C4-2B (cell line): ENCODE measurements at regions not wholly inside any gene's neighbourhood (a gene's known extent, or its start where the extent isn't known, plus 50 kb on each side); places are given as distances from the start of the nearest gene placed in this dataset.

Source experiments
- H3K27ac ChIP-seq: fragments of 450-650 bp; 2 replicates; pipeline ENCODE4 v1.5.1; 2017
- ZFX ChIP-seq: fragments of 450-650 bp; IDR thresholded peaks from 2 replicates; pipeline ENCODE4 v1.6.1; 2017
- TF ChIP-seq, protein P1 (sequence below): fragments of 450-650 bp; conservative IDR thresholded peaks from 2 replicates; pipeline ENCODE4 v1.5.1; 2017; ENCODE audit warnings: mild to moderate bottlenecking

- TF ChIP-seq, protein P1, sequence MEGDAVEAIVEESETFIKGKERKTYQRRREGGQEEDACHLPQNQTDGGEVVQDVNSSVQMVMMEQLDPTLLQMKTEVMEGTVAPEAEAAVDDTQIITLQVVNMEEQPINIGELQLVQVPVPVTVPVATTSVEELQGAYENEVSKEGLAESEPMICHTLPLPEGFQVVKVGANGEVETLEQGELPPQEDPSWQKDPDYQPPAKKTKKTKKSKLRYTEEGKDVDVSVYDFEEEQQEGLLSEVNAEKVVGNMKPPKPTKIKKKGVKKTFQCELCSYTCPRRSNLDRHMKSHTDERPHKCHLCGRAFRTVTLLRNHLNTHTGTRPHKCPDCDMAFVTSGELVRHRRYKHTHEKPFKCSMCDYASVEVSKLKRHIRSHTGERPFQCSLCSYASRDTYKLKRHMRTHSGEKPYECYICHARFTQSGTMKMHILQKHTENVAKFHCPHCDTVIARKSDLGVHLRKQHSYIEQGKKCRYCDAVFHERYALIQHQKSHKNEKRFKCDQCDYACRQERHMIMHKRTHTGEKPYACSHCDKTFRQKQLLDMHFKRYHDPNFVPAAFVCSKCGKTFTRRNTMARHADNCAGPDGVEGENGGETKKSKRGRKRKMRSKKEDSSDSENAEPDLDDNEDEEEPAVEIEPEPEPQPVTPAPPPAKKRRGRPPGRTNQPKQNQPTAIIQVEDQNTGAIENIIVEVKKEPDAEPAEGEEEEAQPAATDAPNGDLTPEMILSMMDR: no peak
- no peak for TF ChIP-seq ZFX
Observed at GRCh38 chr3:171548917-171549316, 88.7 kb upstream of the TNIK start.

DNA sequence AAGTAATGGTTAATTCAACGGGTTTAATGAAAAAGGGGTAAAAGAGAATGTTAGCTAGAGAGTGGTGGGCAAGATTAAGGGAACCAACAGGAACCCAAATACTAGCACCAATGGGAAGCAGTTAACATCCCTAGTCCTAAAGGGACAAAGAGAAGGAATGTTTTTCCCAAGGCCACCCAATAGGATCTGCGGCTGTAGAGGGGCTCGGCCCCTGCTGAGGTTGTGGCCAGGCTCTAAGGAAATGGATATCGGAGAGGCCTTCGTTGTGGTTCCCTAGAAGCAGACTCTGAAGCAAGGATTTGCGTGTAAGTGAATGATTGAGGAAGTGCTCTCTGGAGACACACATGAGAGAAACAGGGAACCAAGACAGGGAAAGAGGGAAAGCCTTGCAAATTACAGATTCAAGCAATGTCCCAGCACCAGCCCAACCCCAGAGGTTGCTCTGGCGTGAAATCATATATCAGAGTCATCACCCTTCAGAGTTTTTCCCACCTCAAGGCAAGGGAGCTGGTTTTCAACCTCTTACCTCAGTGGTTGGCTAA lies 83.6 kb upstream of the TNIK start:
- TF ChIP-seq ZFX: no peak; the same call in 1 of the 2 replicates
- TF ChIP-seq, protein P1: no peak
- H3K27ac ChIP-seq: no peak overlapping the region

More at GRCh38 chr3:171548917-171549316, 88.7 kb upstream of the TNIK start:
- no peak overlapping the region for H3K27ac ChIP-seq

DNA sequence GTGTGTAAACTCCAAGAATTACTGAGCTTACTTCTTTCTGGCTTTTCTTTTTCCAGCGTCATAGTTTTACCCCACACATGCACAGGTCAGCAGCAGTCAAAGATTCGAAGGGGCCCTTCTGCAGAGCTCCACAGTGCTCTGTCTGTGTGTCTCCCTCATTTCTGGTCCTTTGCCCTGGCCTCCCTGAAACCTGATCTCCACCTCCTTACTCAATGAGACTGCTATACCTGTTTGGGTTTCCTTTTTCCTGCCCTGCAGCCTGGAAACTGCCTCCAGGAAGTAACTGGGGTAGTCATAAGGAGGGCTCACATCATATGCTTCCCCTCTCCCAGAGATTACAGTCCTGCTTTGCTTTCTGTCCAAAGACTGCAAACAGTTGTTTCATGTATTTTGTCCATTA lies 82.8 kb upstream of the TNIK start:
- TF ChIP-seq, protein P1: no peak
- no peak for TF ChIP-seq ZFX

DNA sequence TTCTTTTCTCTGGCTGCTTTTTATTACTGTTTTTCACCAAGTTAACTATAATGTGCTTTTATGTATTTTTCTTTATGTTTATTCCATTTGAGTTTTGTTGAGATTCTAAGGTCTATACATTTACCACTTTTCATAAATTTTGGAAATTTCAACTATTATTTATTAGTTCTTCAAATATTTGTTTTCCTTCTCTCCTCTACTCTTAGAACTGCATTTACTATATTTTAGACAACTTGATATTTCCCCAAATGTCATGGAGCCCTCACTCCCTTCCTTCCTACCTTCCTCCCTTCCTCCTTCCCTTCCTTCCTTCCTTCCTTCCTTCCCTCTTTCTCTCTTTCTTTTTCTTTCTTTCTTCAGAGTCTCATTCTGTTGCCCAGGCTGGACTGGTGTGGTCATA lies 81.4 kb upstream of the TNIK start:
- TF ChIP-seq ZFX: no peak
- TF ChIP-seq, protein P1: no peak
- H3K27ac ChIP-seq: no peak overlapping the region

More for the DNA sequence above, 82.8 kb upstream of the TNIK start:
- no peak overlapping the region for H3K27ac ChIP-seq

- TF ChIP-seq ZFX: no peak
- TF ChIP-seq, protein P1: no peak
Observed at GRCh38 chr3:171541181-171541580, 81.0 kb upstream of the TNIK start.

DNA sequence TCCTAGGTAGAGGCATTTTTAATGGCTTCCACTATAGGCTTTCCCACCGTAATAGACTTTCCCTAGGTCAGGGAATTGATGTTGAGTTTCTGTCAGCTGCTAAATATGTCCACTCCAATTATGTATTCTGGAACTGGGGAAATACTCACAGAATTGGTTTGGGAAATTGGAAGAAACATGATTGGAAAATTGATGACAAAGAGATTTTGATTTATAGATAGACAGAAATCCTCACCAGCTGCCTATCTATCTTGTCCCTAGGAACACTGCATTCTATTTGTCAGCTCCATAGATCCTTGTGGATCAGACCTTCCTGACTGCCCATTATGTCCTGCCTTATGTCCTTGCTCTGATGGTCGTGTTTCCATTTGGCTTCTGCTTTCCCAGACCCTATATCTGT lies 75.6 kb upstream of the TNIK start:
- H3K27ac ChIP-seq: no peak overlapping the region
- TF ChIP-seq ZFX: no peak
- TF ChIP-seq, protein P1: no peak

More at GRCh38 chr3:171541181-171541580, 81.0 kb upstream of the TNIK start:
- no peak overlapping the region for H3K27ac ChIP-seq

- no peak overlapping the region for H3K27ac ChIP-seq
- TF ChIP-seq ZFX: no peak
- TF ChIP-seq, protein P1: no peak
Observed at GRCh38 chr3:171535133-171535532, 74.9 kb upstream of the TNIK start.
